GM23248 (cell line): ENCODE measurements at regions not wholly inside any gene's neighbourhood (a gene's known extent, or its start where the extent isn't known, plus 50 kb on each side); places are given as distances from the start of the nearest gene placed in this dataset.
"Not testable (repeated sequence)": the region's sequence is repeated elsewhere in the genome, so short reads cannot be mapped to it uniquely, and the experiment has no call there.

Experiments
- DNase-seq: peaks from one replicate; pipeline ENCODE4 v3.0.0-alpha.2; 2015
- H2AFZ ChIP-seq: fragments of 200-600 bp; sonication (generic); 2 replicates; pipeline ENCODE4 v1.6.1; 2016; ENCODE audit warnings: antibody characterized with exemption
- H3F3A ChIP-seq: fragments of 200-600 bp; sonication (generic); 2 replicates; pipeline ENCODE4 v1.6.1; 2016; ENCODE audit warnings: mild to moderate bottlenecking, antibody characterized with exemption, mixed run types; ENCODE audit not compliant: insufficient read depth
- H3K27ac ChIP-seq: fragments of 200-600 bp; sonication (generic); 2 replicates; pipeline ENCODE4 v1.5.1; 2016; ENCODE audit warnings: mild to moderate bottlenecking
- H3K27me3 ChIP-seq: fragments of 200-600 bp; sonication (generic); replicated peaks from 2 replicates; pipeline ENCODE4 v1.6.1; 2016; ENCODE audit warnings: mild to moderate bottlenecking; ENCODE audit not compliant: insufficient read depth
- H3K36me3 ChIP-seq: fragments of 200-600 bp; sonication (generic); 2 replicates; pipeline ENCODE4 v1.6.1; 2016; ENCODE audit warnings: low read depth, mild to moderate bottlenecking
- H3K4me1 ChIP-seq: fragments of 200-600 bp; sonication (generic); 2 replicates; pipeline ENCODE4 v1.6.1; 2016; ENCODE audit warnings: mild to moderate bottlenecking; ENCODE audit not compliant: insufficient read depth
- H3K4me2 ChIP-seq: fragments of 200-600 bp; sonication (generic); one replicate; pipeline ENCODE4 v1.6.1; 2016; ENCODE audit warnings: mild to moderate bottlenecking; ENCODE audit not compliant: unreplicated experiment
- H3K4me3 ChIP-seq: fragments of 200-600 bp; sonication (generic); 2 replicates; pipeline ENCODE4 v1.5.1; 2016; ENCODE audit warnings: mild to moderate bottlenecking
- H3K79me2 ChIP-seq: fragments of 200-600 bp; sonication (generic); 2 replicates; pipeline ENCODE4 v1.6.1; 2016; ENCODE audit warnings: mild to moderate bottlenecking; ENCODE audit not compliant: insufficient read depth
- H3K9ac ChIP-seq: fragments of 200-600 bp; sonication (generic); 2 replicates; pipeline ENCODE4 v1.6.1; 2016; ENCODE audit warnings: mild to moderate bottlenecking
- H3K9me2 ChIP-seq: fragments of 200-600 bp; sonication (generic); 2 replicates; pipeline ENCODE4 v1.6.1; 2016; ENCODE audit warnings: mixed run types, mild to moderate bottlenecking, moderate library complexity; ENCODE audit not compliant: insufficient read depth
- H3K9me3 ChIP-seq: fragments of 200-600 bp; sonication (generic); one replicate; pipeline ENCODE4 v1.6.1; 2017; ENCODE audit warnings: low read depth
- H4K20me1 ChIP-seq: fragments of 200-600 bp; sonication (generic); 2 replicates; pipeline ENCODE4 v1.6.0; 2016; ENCODE audit not compliant: insufficient read depth
- whole genome bisulfite sequencing, 2 experiments: methylation state at CpG; one replicate each; pipeline ENCODE4 v1.1.6; 2015 to 2017; ENCODE audit warnings: low lambda C conversion rate in 2 of 2, low coverage in 1 of 2; ENCODE audit errors: missing lambda C conversion rate in 2 of 2; 5-methylcytosine and 5-hydroxymethylcytosine counted together
- in situ Hi-C: fragments of 300-500 bp; cut with MboI; formaldehyde crosslinking; loops from 2 replicates; pipeline ENCODE4 v1.15.0; 2020

- WGBS, 2 experiments: 61 to 62% methylated on average over 9 of the region's 9 CpGs
- in situ Hi-C loops, DNase-seq: not testable (repeated sequence)
Measured at GRCh38 chr4:9537101-9537500, 92.9 kb downstream of the DEFB131A start.

DNA sequence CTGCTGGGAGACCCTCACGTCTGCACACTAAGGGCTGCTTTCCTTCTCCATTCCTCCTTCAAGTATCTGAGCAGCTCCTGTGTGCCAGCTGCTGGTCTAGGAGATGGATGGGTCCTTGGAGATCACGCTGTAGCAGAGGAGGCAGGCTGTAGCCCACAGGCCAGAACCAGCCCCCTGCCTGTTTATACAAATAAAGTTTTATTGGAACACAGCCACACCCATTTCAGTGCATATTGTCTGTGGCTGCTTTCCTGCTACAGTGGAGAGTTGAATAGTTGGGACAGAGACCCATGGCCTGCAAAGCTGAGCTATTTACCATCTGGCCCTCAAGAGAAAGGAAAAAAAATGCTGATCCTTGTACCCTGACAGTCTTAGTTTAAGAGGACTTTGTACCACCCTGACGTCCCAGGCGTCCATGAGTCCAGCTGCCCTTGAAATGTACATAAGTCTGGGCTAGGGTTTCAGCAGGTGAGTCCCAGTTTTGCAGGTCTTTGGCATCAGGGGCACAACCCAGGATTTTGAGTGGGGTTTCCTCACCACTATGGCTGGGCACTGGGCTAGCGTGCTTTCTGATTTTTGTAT lies 95.8 kb downstream of the DEFB131A start:
- H3K4me1 ChIP-seq, H3K4me3 ChIP-seq, H4K20me1 ChIP-seq, H3K27ac ChIP-seq, H3K27me3 ChIP-seq, H3K79me2 ChIP-seq, H3K9me3 ChIP-seq, H3F3A ChIP-seq, in situ Hi-C loops, DNase-seq, H3K36me3 ChIP-seq, H3K9me2 ChIP-seq, H2AFZ ChIP-seq, H3K9ac ChIP-seq, H3K4me2 ChIP-seq: not testable (repeated sequence)
- WGBS, 2 experiments: 46 to 61% methylated on average over 5 of the region's 5 CpGs

More at GRCh38 chr4:9537101-9537500, 92.9 kb downstream of the DEFB131A start:
- not testable (repeated sequence) for H3K4me2 ChIP-seq, H3K9me3 ChIP-seq, H4K20me1 ChIP-seq, H3K27me3 ChIP-seq, H2AFZ ChIP-seq, H3K9ac ChIP-seq, H3K9me2 ChIP-seq, H3K79me2 ChIP-seq, H3K36me3 ChIP-seq, H3F3A ChIP-seq, H3K4me3 ChIP-seq, H3K27ac ChIP-seq, H3K4me1 ChIP-seq

DNA sequence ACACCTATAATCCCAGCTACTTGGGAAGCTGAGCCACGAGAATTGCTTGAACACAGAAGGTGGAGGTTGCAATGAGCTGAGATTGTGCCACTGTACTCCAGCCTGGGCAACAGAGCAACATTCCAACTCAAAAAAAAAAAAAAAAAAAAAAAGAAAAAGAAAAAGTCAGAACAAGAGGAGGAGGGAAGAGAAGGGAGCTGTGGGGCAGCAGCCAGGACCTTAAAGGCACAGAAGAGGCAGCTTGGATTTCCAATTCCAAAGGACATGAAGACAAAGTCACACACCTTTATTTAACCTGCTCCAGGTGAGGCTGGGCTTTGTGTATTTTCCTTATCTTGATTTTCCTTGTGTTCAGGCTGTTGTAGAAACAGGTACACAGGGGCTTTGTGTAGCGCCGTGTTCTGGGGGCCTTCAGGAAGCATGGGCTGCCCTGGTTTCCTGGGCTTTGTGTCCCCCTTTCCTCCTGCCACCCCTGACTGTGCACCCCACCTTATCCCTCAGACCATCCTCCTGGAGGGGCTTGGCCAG lies 97.2 kb downstream of the DEFB131A start:
- H3K79me2 ChIP-seq, in situ Hi-C loops, H3K27ac ChIP-seq, H3K9me2 ChIP-seq, H3F3A ChIP-seq, H3K4me2 ChIP-seq, H3K27me3 ChIP-seq, H3K36me3 ChIP-seq, H2AFZ ChIP-seq, H3K4me1 ChIP-seq, DNase-seq, H3K4me3 ChIP-seq, H4K20me1 ChIP-seq, H3K9me3 ChIP-seq, H3K9ac ChIP-seq: not testable (repeated sequence)
- WGBS, 2 experiments: 43 to 54% methylated on average over 3 of the region's 3 CpGs

GRCh38 chr4:9544851-9545250 lies 100.6 kb downstream of the DEFB131A start:
- H3K27ac ChIP-seq, H2AFZ ChIP-seq, H3K9ac ChIP-seq, H3K9me2 ChIP-seq, H3F3A ChIP-seq, H3K27me3 ChIP-seq, H3K4me3 ChIP-seq, DNase-seq, H3K9me3 ChIP-seq, H3K79me2 ChIP-seq, H3K4me2 ChIP-seq, H3K4me1 ChIP-seq, in situ Hi-C loops, H4K20me1 ChIP-seq, H3K36me3 ChIP-seq: not testable (repeated sequence)
- 30 to 38% methylated on average over 2 of the region's 2 CpGs for WGBS, 2 experiments

GRCh38 chr4:9547470-9547869 lies 103.3 kb downstream of the DEFB131A start:
- H3K27ac ChIP-seq, H3K27me3 ChIP-seq, H2AFZ ChIP-seq, H4K20me1 ChIP-seq, H3K9me3 ChIP-seq, H3K79me2 ChIP-seq, H3K4me1 ChIP-seq, H3K4me3 ChIP-seq, in situ Hi-C loops, H3K9me2 ChIP-seq, H3F3A ChIP-seq, H3K9ac ChIP-seq, H3K4me2 ChIP-seq, DNase-seq, H3K36me3 ChIP-seq: not testable (repeated sequence)
- WGBS, 2 experiments: 34 to 35% methylated on average over 6 of the region's 6 CpGs

DNA sequence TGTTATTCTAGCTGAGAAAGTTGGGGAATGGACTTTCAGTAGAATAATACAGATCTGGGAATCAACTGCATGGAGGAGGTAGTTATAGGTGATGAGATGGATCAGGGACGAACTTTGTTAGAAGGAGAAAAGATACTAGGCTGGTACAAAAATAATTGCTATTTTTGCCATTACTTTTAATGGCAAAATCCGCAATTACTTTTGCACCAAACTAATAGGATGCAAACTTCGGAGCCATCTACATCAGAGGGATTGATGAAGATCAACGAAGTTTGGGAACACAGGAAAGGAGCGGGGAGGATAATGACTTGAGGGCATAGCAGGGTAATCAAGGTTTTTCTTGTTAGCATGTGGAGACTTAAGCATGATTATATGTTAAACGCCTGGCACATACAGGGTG lies 111.9 kb downstream of the DEFB131A start:
- H3K27me3 ChIP-seq, H3K4me1 ChIP-seq, H2AFZ ChIP-seq, H3K9me2 ChIP-seq, H3K27ac ChIP-seq, H3K79me2 ChIP-seq, H3K9me3 ChIP-seq, H3K9ac ChIP-seq, in situ Hi-C loops, H3K4me2 ChIP-seq, H3K36me3 ChIP-seq, DNase-seq, H3F3A ChIP-seq, H3K4me3 ChIP-seq, H4K20me1 ChIP-seq: not testable (repeated sequence)
- 26 to 38% methylated on average over 6 of the region's 6 CpGs for WGBS, 2 experiments

GRCh38 chr4:9577869-9578268 lies 133.7 kb downstream of the DEFB131A start:
- H3K9me2 ChIP-seq, H3K27me3 ChIP-seq, H3K4me3 ChIP-seq, DNase-seq, H3K4me1 ChIP-seq, H3K27ac ChIP-seq, H3K4me2 ChIP-seq, H3K9ac ChIP-seq, H3K9me3 ChIP-seq, H4K20me1 ChIP-seq, H3K79me2 ChIP-seq, in situ Hi-C loops, H3K36me3 ChIP-seq, H2AFZ ChIP-seq, H3F3A ChIP-seq: not testable (repeated sequence)
- WGBS, 2 experiments: 13 to 14% methylated on average over 3 of the region's 3 CpGs

GRCh38 chr4:9582880-9583279 lies 138.7 kb downstream of the DEFB131A start:
- H3K27ac ChIP-seq, H3K79me2 ChIP-seq, H3K4me2 ChIP-seq, H3K4me3 ChIP-seq, H4K20me1 ChIP-seq, DNase-seq, in situ Hi-C loops, H3K27me3 ChIP-seq, H3K9me3 ChIP-seq, H3K9me2 ChIP-seq, H3F3A ChIP-seq, H2AFZ ChIP-seq, H3K4me1 ChIP-seq, H3K36me3 ChIP-seq, H3K9ac ChIP-seq: not testable (repeated sequence)
- WGBS, 2 experiments: 17 to 29% methylated on average over 5 of the region's 5 CpGs
